ENCODE measurements at regions not wholly inside any gene's neighbourhood (a gene's known extent, or its start where the extent isn't known, plus 50 kb on each side); places are given as distances from the start of the nearest gene placed in this dataset.
A peak's percentile ranks its signal among the peaks of the same experiment; 100 is the strongest.

DNA sequence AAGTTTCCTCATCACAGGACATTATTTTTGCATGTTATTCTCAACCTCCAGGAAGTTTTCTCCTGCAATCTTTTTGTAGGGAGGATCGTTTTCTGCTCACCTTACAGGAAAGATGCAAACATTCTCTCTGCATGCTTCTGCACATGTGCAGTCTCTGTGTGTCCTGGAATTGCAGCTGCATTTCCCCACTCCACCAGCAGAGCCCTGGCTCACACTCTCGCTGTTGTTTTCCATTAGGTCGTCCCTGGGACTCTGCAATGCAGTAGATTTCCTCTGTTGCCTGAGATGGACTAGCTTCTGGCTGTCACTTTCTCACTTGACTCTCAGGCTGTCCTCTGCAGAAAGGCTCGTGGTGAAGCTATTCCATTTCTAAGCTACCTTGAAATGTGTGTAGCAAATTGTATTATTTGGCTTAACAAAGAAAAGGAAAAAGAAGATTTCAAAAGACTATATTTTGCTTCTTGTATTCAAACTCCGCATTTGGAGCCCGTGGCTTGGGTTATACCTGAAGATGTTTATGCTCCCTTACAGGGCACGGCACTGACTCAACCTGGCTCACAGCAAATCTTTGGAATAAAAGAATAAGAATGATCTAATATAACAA, 346.7 kb downstream of the RAD51AP2 start:
- TF ChIP-seq, protein P1, sequence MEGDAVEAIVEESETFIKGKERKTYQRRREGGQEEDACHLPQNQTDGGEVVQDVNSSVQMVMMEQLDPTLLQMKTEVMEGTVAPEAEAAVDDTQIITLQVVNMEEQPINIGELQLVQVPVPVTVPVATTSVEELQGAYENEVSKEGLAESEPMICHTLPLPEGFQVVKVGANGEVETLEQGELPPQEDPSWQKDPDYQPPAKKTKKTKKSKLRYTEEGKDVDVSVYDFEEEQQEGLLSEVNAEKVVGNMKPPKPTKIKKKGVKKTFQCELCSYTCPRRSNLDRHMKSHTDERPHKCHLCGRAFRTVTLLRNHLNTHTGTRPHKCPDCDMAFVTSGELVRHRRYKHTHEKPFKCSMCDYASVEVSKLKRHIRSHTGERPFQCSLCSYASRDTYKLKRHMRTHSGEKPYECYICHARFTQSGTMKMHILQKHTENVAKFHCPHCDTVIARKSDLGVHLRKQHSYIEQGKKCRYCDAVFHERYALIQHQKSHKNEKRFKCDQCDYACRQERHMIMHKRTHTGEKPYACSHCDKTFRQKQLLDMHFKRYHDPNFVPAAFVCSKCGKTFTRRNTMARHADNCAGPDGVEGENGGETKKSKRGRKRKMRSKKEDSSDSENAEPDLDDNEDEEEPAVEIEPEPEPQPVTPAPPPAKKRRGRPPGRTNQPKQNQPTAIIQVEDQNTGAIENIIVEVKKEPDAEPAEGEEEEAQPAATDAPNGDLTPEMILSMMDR (IDR thresholded peaks at IDR 0.05), result peak in 2 of 5 experiments; percentile 23 to 44
- TF ChIP-seq POLR2A (IDR thresholded peaks at IDR 0.05), result no peak
- TF ChIP-seq EP300 (IDR thresholded peaks at IDR 0.05), result no peak
